ENCODE measurements at regions not wholly inside any gene's neighbourhood (a gene's known extent, or its start where the extent isn't known, plus 50 kb on each side); places are given as distances from the start of the nearest gene placed in this dataset.

DNA sequence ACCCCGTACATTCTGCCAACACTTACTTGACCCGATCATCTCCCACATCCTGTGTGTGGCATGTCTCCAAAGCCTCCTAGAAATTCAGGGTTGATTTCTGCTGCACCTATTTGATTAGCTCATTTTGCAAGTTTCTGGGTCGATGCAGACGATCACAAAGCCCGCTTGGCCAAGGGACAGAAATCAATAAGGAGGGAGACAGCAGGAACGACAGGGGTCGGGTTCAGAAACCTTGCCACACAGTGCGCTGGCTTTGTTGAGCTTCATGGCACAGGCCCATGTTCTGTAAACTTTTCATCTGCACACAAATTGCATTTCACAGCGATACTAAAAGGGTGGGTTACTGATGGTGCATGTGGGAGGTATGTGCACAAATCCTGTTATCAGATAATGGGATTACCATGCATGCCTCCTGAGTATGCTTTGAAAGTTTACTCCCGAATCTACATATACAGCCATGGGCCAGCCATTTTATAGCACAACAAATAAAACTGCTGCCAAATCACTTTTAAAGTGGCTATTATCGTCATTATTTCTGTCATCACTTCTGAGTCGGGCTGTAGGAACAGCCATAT is 95.9 kb upstream of the ATP11B start:
- no peak for DNase-seq (ENCODE audit: low read depth)
- TF ChIP-seq, protein P1, sequence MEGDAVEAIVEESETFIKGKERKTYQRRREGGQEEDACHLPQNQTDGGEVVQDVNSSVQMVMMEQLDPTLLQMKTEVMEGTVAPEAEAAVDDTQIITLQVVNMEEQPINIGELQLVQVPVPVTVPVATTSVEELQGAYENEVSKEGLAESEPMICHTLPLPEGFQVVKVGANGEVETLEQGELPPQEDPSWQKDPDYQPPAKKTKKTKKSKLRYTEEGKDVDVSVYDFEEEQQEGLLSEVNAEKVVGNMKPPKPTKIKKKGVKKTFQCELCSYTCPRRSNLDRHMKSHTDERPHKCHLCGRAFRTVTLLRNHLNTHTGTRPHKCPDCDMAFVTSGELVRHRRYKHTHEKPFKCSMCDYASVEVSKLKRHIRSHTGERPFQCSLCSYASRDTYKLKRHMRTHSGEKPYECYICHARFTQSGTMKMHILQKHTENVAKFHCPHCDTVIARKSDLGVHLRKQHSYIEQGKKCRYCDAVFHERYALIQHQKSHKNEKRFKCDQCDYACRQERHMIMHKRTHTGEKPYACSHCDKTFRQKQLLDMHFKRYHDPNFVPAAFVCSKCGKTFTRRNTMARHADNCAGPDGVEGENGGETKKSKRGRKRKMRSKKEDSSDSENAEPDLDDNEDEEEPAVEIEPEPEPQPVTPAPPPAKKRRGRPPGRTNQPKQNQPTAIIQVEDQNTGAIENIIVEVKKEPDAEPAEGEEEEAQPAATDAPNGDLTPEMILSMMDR (conservative IDR thresholded peaks at IDR 0.05; ENCODE audit: control insufficient read depth, insufficient read depth, low read depth, low read length) = no peak
- no peak overlapping the region for H3K4me3 ChIP-seq (ENCODE audit: control insufficient read depth, low read depth, low read length)

DNA sequence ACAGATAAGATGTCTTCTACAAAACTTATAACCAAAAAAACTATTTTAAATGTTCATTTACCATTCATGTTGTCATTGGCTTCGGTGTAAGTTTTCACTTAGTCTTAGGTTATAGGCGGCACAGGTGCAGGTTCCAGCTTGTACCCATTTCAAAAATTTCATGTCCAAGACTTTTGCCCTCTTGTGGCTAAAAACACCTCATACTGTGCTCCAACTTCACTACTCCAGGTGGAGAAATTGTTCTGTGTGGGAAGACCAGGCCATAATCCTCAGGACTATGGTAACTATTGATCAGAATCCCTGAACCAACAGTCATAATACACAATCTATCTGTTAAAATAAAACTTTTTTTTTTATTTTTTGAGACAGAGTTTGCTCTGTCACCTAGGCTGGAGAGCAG is 95.2 kb upstream of the ATP11B start:
- TF ChIP-seq, protein P1 (conservative IDR thresholded peaks at IDR 0.05; ENCODE audit: control insufficient read depth, insufficient read depth, low read depth, low read length) = no peak
- no peak overlapping the region for H3K4me3 ChIP-seq (ENCODE audit: control insufficient read depth, low read depth, low read length)
- no peak for DNase-seq (ENCODE audit: low read depth)

DNA sequence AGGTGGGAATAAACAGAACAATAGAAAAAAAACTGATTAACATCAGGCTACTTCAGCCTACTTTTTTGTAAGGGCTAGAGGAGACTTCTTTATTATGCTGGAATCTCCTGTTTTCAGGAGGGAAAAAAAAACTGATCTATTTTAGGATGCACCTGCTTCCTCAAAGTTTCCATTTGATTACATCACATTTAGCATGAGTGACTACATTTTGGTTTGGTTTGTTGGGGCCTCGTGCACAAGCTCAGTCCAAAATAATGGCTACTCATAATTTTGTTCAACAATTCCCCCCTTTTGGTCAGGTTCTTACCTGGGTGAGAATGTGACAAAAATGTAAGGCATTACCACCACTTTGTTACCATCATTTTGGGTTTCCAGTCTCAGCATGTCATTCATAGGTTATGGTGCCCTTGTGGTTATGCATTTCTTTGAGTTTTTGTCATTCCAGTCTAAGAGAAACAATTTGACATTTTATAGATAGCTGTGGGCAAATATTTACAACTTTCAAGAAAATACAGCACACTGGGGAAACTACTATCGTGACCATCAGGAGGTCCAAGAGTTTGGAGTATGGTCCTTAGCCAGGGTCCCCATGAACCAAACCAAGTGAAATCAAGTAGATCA is 93.6 kb upstream of the ATP11B start:
- DNase-seq (ENCODE audit: low read depth) = no peak
- TF ChIP-seq, protein P1 (conservative IDR thresholded peaks at IDR 0.05; ENCODE audit: control insufficient read depth, insufficient read depth, low read depth, low read length) = no peak
- H3K4me3 ChIP-seq (ENCODE audit: control insufficient read depth, low read depth, low read length) = no peak overlapping the region

DNA sequence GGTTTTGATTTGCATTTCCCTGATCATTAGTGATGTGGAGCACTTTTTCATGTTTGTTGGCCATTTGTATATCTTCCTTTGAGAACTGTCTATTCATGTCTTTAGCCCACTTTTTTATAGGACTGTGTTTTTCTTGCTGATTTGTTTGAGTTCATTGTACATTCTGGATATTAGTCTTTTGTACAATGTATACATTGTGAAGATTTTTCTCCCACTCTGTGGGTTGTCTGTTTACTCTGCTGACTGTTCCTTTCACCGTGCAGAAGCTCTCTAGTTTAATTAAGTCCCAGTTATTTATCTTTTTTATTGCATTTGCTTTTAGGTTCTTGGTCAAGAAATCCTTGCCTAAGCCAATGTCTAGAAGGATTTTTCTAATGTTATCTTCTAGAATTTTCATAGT is 91.1 kb upstream of the ATP11B start:
- TF ChIP-seq, protein P1 (conservative IDR thresholded peaks at IDR 0.05; ENCODE audit: control insufficient read depth, insufficient read depth, low read depth, low read length) = no peak
- H3K4me3 ChIP-seq (ENCODE audit: control insufficient read depth, low read depth, low read length) = no peak overlapping the region
- no peak for DNase-seq (ENCODE audit: low read depth)

DNA sequence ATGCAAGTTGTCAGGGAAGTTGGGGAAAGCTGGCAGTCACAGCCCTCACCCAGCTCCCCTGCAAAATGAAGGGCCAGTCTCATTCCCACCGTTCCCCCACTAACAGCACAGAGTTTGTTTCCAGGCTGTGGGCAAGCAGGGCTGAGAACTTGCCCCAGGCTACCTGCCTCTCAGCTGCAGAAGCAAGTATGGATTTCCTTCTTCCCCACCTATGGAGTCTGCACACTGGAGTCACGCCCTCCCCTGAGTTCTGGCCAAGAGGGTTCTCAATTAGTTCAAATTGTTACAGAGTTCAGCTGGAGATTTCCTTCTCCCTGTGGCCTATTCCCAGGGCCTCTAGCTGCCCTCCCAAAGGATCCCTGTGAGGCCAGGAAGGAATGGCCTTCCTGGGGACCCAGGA is 90.1 kb upstream of the ATP11B start:
- no peak overlapping the region for H3K4me3 ChIP-seq (ENCODE audit: control insufficient read depth, low read depth, low read length)
- TF ChIP-seq, protein P1 (conservative IDR thresholded peaks at IDR 0.05; ENCODE audit: control insufficient read depth, insufficient read depth, low read depth, low read length) = no peak
- no peak for DNase-seq (ENCODE audit: low read depth)

DNA sequence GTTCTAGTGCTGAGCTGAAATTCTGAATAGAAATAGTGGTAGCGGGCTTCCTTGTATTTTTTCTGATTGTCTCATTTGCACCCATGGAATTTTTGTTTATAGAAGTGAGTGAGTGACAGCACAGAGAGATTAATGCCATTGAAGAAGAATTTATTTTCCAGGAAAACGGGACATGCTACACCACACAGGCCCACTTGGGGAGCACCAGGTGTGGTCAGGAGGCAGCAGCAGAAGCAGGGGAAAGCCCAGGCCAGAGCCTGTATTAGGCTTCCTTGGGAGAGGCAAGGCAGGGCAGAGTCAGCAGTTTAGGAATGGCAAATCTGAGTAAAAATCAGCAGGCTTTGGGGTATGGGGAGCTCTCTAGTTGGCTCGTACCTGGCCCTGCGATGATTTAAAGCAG is 88.4 kb upstream of the ATP11B start:
- TF ChIP-seq, protein P1 (conservative IDR thresholded peaks at IDR 0.05; ENCODE audit: control insufficient read depth, insufficient read depth, low read depth, low read length) = no peak
- no peak for DNase-seq (ENCODE audit: low read depth)
- H3K4me3 ChIP-seq (ENCODE audit: control insufficient read depth, low read depth, low read length) = no peak overlapping the region

Data from fibroblast of mammary gland (primary cell).